Lung (tissue), 11 donors: ENCODE measurements at regions not wholly inside any gene's neighbourhood (a gene's known extent, or its start where the extent isn't known, plus 50 kb on each side); places are given as distances from the start of the nearest gene placed in this dataset.

Experiments
- ATAC-seq: fragments of 200-7000 bp; cut with Tn5 transposase; one replicate; pipeline ENCODE4 v1.9.1; 2020; ENCODE audit warnings: moderate number of reproducible peaks; ENCODE audit not compliant: insufficient read depth, low FRiP score
- DNase-seq, 3 donors: peaks; one replicate each; pipeline ENCODE4 v3.0.0-alpha.2; 2013 to 2017
- H3K27ac ChIP-seq, 2 donors: one replicate each; pipeline ENCODE4 v1.5.1; 2013; ENCODE audit warnings: mild to moderate bottlenecking in 2 of 2, moderate library complexity in 2 of 2, control low read depth in 1 of 2, inconsistent platforms in 1 of 2, low read depth in 1 of 2, low read length in 1 of 2
- H3K27me3 ChIP-seq, 3 donors: one replicate each; pipeline ENCODE4 v1.5.1; 2013; ENCODE audit warnings: low read length in 2 of 3; ENCODE audit not compliant: control insufficient read depth in 3 of 3, insufficient read depth in 3 of 3
- H3K36me3 ChIP-seq, 4 donors: one replicate each; pipeline ENCODE4 v1.5.1; 2013; ENCODE audit warnings: low read length in 4 of 4, mild to moderate bottlenecking in 1 of 4, moderate library complexity in 1 of 4; ENCODE audit not compliant: control insufficient read depth in 4 of 4, insufficient read depth in 4 of 4
- H3K4me1 ChIP-seq, 5 donors: one replicate each; pipeline ENCODE4 v1.5.1; 2013; ENCODE audit warnings: low read length in 5 of 5, mild to moderate bottlenecking in 2 of 5, moderate library complexity in 1 of 5; ENCODE audit not compliant: control insufficient read depth in 5 of 5, insufficient read depth in 5 of 5
- H3K4me3 ChIP-seq: one replicate; pipeline ENCODE4 v1.5.1; 2013; ENCODE audit warnings: mild to moderate bottlenecking, control low read depth, moderate library complexity
- H3K9ac ChIP-seq, 2 donors: one replicate each; pipeline ENCODE4 v1.5.1; 2013; ENCODE audit warnings: low read length in 2 of 2, control low read depth in 1 of 2; ENCODE audit not compliant: insufficient read depth in 1 of 2
- H3K9me3 ChIP-seq, 4 donors: one replicate each; pipeline ENCODE4 v1.5.1; 2013; ENCODE audit warnings: low read length in 3 of 4, mild to moderate bottlenecking in 1 of 4, moderate library complexity in 1 of 4; ENCODE audit not compliant: control insufficient read depth in 4 of 4, insufficient read depth in 3 of 4
- CTCF ChIP-seq: IDR thresholded peaks from 2 replicates; pipeline ENCODE4 v1.5.1; 2012; ENCODE audit warnings: mild to moderate bottlenecking; ENCODE audit errors: control extremely low read depth, extremely low read depth
- WGBS, 2 donors: extraction: QIAGEN DNeasy Blood & Tissue Kit; methylation state at CpG; one replicate each; pipeline ENCODE4 v1.1.7; 2013; 5-methylcytosine and 5-hydroxymethylcytosine counted together
- donor health status: control.
- donor health status: control.
- donor health status: Bipolar disorder and iron deficiency.
- donor health status: healthy.
- donor health status: DM: yes; HTN: yes; CAD: no.

GRCh38 chr6:166722785-166723184 lies 95.7 kb upstream of the RPS6KA2 start:
- 95 to 97% methylated on average over 11 of the region's 11 CpGs for WGBS, 2 donors
- H3K4me3 ChIP-seq: no peak overlapping the region
- ATAC-seq: no peak

GRCh38 chr6:166721576-166721975 lies 94.5 kb upstream of the RPS6KA2 start:
- ATAC-seq: no peak
- Histone ChIP-seq H3K36me3 (no peaks in the 10 kb centered on the region), H3K9ac (no peak overlapping the region), H3K27me3 (no peaks in the 10 kb centered on the region), H3K9me3 (peaks cover 0 to 1% (median 0%) of the 10 kb centered on the region in 4 donors), H3K4me1 (peaks cover 0 to 2% (median 0%) of the 10 kb centered on the region in 5 donors), H3K4me3 (no peak overlapping the region), H3K27ac (no peak overlapping the region)
- 89 to 95% methylated on average over 17 of the region's 17 CpGs for WGBS, 2 donors
- no peak for TF ChIP-seq CTCF
- no peak for DNase-seq

More at GRCh38 chr6:166722785-166723184, 95.7 kb upstream of the RPS6KA2 start:
- Histone ChIP-seq H3K36me3 (no peaks in the 10 kb centered on the region), H3K9me3 (peaks cover 0 to 1% (median 0%) of the 10 kb centered on the region in 4 donors), H3K4me1 (peaks cover 0 to 2% (median 0%) of the 10 kb centered on the region in 5 donors), H3K27ac (no peak overlapping the region), H3K27me3 (no peaks in the 10 kb centered on the region), H3K9ac (no peak overlapping the region)
- no peak for TF ChIP-seq CTCF
- no peak for DNase-seq

- Histone ChIP-seq H3K4me1 (peaks cover 0 to 2% (median 0%) of the 10 kb centered on the region in 5 donors), H3K27me3 (no peaks in the 10 kb centered on the region), H3K9ac (no peak overlapping the region), H3K27ac (no peak overlapping the region), H3K36me3 (no peaks in the 10 kb centered on the region), H3K9me3 (no peaks in the 10 kb centered on the region), H3K4me3 (no peak overlapping the region)
- DNase-seq (no peak), ATAC-seq (no peak)
- no peak for TF ChIP-seq CTCF
- 73 to 88% methylated on average over 7 of the region's 7 CpGs for WGBS, 2 donors
Observed at GRCh38 chr6:166720856-166721255, 93.8 kb upstream of the RPS6KA2 start.

- no peak for ATAC-seq
- H3K9ac ChIP-seq: no peak overlapping the region
- H3K27me3 ChIP-seq: no peaks in the 10 kb centered on the region
- peaks cover 0 to 2% (median 0%) of the 10 kb centered on the region in 5 donors for H3K4me1 ChIP-seq
- H3K27ac ChIP-seq: no peak overlapping the region
- no peak overlapping the region for H3K4me3 ChIP-seq
- H3K36me3 ChIP-seq: no peaks in the 10 kb centered on the region
- H3K9me3 ChIP-seq: no peaks in the 10 kb centered on the region
- no peak for DNase-seq
- 94 to 95% methylated on average over 5 of the region's 5 CpGs for WGBS, 2 donors
- TF ChIP-seq CTCF: no peak
Observed at GRCh38 chr6:166719019-166719418, 92.0 kb upstream of the RPS6KA2 start.
